HEK293 (cell line): ENCODE measurements at regions not wholly inside any gene's neighbourhood (a gene's known extent, or its start where the extent isn't known, plus 50 kb on each side); places are given as distances from the start of the nearest gene placed in this dataset.

ENCODE experiments used
- CTCF ChIA-PET: fragments of 350-600 bp; formaldehyde crosslinking; extraction: SDS; loops from one replicate; lab custom pipeline; 2021; ENCODE audit warnings: antibody characterized with exemption; lab: Yijun Ruan, JAX
- POLR2A ChIA-PET: fragments of 300-600 bp; formaldehyde crosslinking; extraction: SDS; loops from one replicate; lab custom pipeline; 2020; ENCODE audit warnings: antibody characterized with exemption, inconsistent platforms; lab: Yijun Ruan, JAX
- H3K27ac ChIP-seq: fragments of 200-500 bp; sonication (Bioruptor generic); 2 replicates; pipeline ENCODE4 v1.5.1; 2014; ENCODE audit warnings: low read depth, low read length, control low read depth, inconsistent platforms; ENCODE audit errors: extremely low read depth
- H3K36me3 ChIP-seq, 2 experiments: fragments of 200-500 bp in 1 of 2; sonication (Bioruptor generic) in 1 of 2; 1 replicate in 1 of 2; 2 replicates in 1 of 2; pipeline ENCODE4 v1.5.1; 2014 to 2017; ENCODE audit warnings: inconsistent platforms in 2 of 2, low read length in 2 of 2; ENCODE audit not compliant: control insufficient read depth in 2 of 2, insufficient read depth in 1 of 2
- H3K4me1 ChIP-seq: fragments of 200-500 bp; sonication (Bioruptor generic); 2 replicates; pipeline ENCODE4 v1.5.1; 2014; ENCODE audit warnings: mild to moderate bottlenecking, low read length, inconsistent platforms; ENCODE audit not compliant: control insufficient read depth, insufficient read depth
- H3K4me3 ChIP-seq: 2 replicates; pipeline ENCODE4 v1.5.1; 2011; ENCODE audit warnings: low read depth, mild to moderate bottlenecking, control low read depth, low read length, moderate library complexity
- H3K9me3 ChIP-seq: fragments of 200-500 bp; sonication (Bioruptor generic); 2 replicates; pipeline ENCODE4 v1.5.1; 2014; ENCODE audit warnings: low read depth, low read length, inconsistent platforms; ENCODE audit not compliant: control insufficient read depth, insufficient read depth
- EGR2 ChIP-seq: fragments of 450-650 bp; formaldehyde crosslinking; IDR thresholded peaks from 2 replicates; pipeline ENCODE4 v1.5.1; 2016; ENCODE audit warnings: low read depth, missing biosample characterization, missing genetic modification characterization
- MYNN ChIP-seq: fragments of 450-650 bp; formaldehyde crosslinking; IDR thresholded peaks from 2 replicates; pipeline ENCODE4 v1.5.1; 2016; ENCODE audit warnings: missing biosample characterization, missing genetic modification characterization, borderline replicate concordance
- MZF1 ChIP-seq: fragments of 450-650 bp; formaldehyde crosslinking; IDR thresholded peaks from 2 replicates; pipeline ENCODE4 v1.5.1; 2017; ENCODE audit warnings: missing biosample characterization, missing genetic modification characterization, borderline replicate concordance
- OSR2 ChIP-seq: fragments of 450-650 bp; formaldehyde crosslinking; IDR thresholded peaks from 2 replicates; pipeline ENCODE4 v1.5.1; 2016; ENCODE audit warnings: missing biosample characterization, missing genetic modification characterization
- PRDM10 ChIP-seq: fragments of 450-650 bp; formaldehyde crosslinking; IDR thresholded peaks from 2 replicates; pipeline ENCODE4 v1.5.1; 2016; ENCODE audit warnings: missing biosample characterization, missing genetic modification characterization
- PRDM6 ChIP-seq: fragments of 450-650 bp; formaldehyde crosslinking; IDR thresholded peaks from 2 replicates; pipeline ENCODE4 v1.5.1; 2017; ENCODE audit warnings: missing biosample characterization, missing genetic modification characterization
- RBAK ChIP-seq: fragments of 450-650 bp; formaldehyde crosslinking; IDR thresholded peaks from 2 replicates; pipeline ENCODE4 v1.5.1; 2016; ENCODE audit warnings: missing biosample characterization, missing genetic modification characterization
- SCRT1 ChIP-seq: fragments of 450-650 bp; formaldehyde crosslinking; IDR thresholded peaks from 2 replicates; pipeline ENCODE4 v1.5.1; 2016; ENCODE audit warnings: missing biosample characterization, missing genetic modification characterization, borderline replicate concordance
- YY2 ChIP-seq: fragments of 450-650 bp; formaldehyde crosslinking; IDR thresholded peaks from 2 replicates; pipeline ENCODE4 v1.5.1; 2016; ENCODE audit warnings: missing biosample characterization, missing genetic modification characterization
- ZBTB48 ChIP-seq: fragments of 450-650 bp; formaldehyde crosslinking; IDR thresholded peaks from 2 replicates; pipeline ENCODE4 v1.5.1; 2016; ENCODE audit warnings: missing biosample characterization, missing genetic modification characterization
- ZEB2 ChIP-seq: fragments of 450-650 bp; formaldehyde crosslinking; IDR thresholded peaks from 2 replicates; pipeline ENCODE4 v1.5.1; 2016; ENCODE audit warnings: missing biosample characterization, missing genetic modification characterization
- ZNF114 ChIP-seq: fragments of 450-650 bp; formaldehyde crosslinking; IDR thresholded peaks from 2 replicates; pipeline ENCODE4 v1.5.0; 2017; ENCODE audit warnings: missing biosample characterization, missing genetic modification characterization
- ZNF16 ChIP-seq: fragments of 450-650 bp; formaldehyde crosslinking; IDR thresholded peaks from 2 replicates; pipeline ENCODE4 v1.5.1; 2016; ENCODE audit warnings: low read depth, missing biosample characterization, missing genetic modification characterization
- ZNF19 ChIP-seq: fragments of 450-650 bp; formaldehyde crosslinking; IDR thresholded peaks from 2 replicates; pipeline ENCODE4; 2016; ENCODE audit warnings: missing biosample characterization, missing genetic modification characterization, low read depth
- ZNF211 ChIP-seq: fragments of 450-650 bp; formaldehyde crosslinking; IDR thresholded peaks from 2 replicates; pipeline ENCODE4 v1.5.1; 2016; ENCODE audit warnings: low read depth, missing biosample characterization, missing genetic modification characterization
- ZNF302 ChIP-seq: fragments of 450-650 bp; formaldehyde crosslinking; IDR thresholded peaks from 2 replicates; pipeline ENCODE4 v1.5.1; 2016; ENCODE audit warnings: missing biosample characterization, missing genetic modification characterization, low read depth
- ZNF341 ChIP-seq: fragments of 450-650 bp; formaldehyde crosslinking; IDR thresholded peaks from 2 replicates; pipeline ENCODE4; 2016; ENCODE audit warnings: low read depth, missing biosample characterization, missing genetic modification characterization
- ZNF391 ChIP-seq: fragments of 450-650 bp; formaldehyde crosslinking; IDR thresholded peaks from 2 replicates; pipeline ENCODE4 v1.5.1; 2016; ENCODE audit warnings: low read depth, missing biosample characterization, missing genetic modification characterization, borderline replicate concordance
- ZNF394 ChIP-seq: fragments of 450-650 bp; formaldehyde crosslinking; IDR thresholded peaks from 2 replicates; pipeline ENCODE4 v1.5.1; 2016; ENCODE audit warnings: missing biosample characterization, missing genetic modification characterization, mild to moderate bottlenecking, moderate library complexity, borderline replicate concordance
- ZNF433 ChIP-seq: fragments of 450-650 bp; formaldehyde crosslinking; IDR thresholded peaks from 2 replicates; pipeline ENCODE4 v1.5.1; 2016; ENCODE audit warnings: missing biosample characterization, missing genetic modification characterization, low read depth
- ZNF544 ChIP-seq: fragments of 450-650 bp; formaldehyde crosslinking; IDR thresholded peaks from 2 replicates; pipeline ENCODE4 v1.5.0; 2017; ENCODE audit warnings: missing biosample characterization, missing genetic modification characterization
- ZNF580 ChIP-seq: fragments of 450-650 bp; formaldehyde crosslinking; IDR thresholded peaks from 2 replicates; pipeline ENCODE4 v1.5.1; 2016; ENCODE audit warnings: missing biosample characterization, missing genetic modification characterization
- ZNF600 ChIP-seq: fragments of 450-650 bp; formaldehyde crosslinking; IDR thresholded peaks from 2 replicates; pipeline ENCODE4 v1.5.1; 2016; ENCODE audit warnings: missing biosample characterization, missing genetic modification characterization
- ZNF785 ChIP-seq: fragments of 450-650 bp; formaldehyde crosslinking; IDR thresholded peaks from 2 replicates; pipeline ENCODE4 v1.5.1; 2016; ENCODE audit warnings: missing biosample characterization, missing genetic modification characterization
- ZSCAN18 ChIP-seq: fragments of 450-650 bp; formaldehyde crosslinking; IDR thresholded peaks from 2 replicates; pipeline ENCODE4 v1.5.1; 2016; ENCODE audit warnings: missing biosample characterization, missing genetic modification characterization

- TF ChIP-seq PRDM6 (tag by site-specific recombination) (no peak), EGR2 (tag by site-specific recombination) (no peak)
Observed at GRCh38 chr7:156560696-156561095, 79.9 kb upstream of the RNF32 start (continued).

- no peaks in the 10 kb centered on the region for H3K9me3 ChIP-seq
- ChIA-PET POLR2A (no interaction called here), CTCF (interaction anchor here (0.6 kb wide), 1 partner anchor 424 kb away, joined by 3 read pairs; no protein-coding TSS in a partner anchor)
- H3K4me3 ChIP-seq, result no peak overlapping the region
- TF ChIP-seq ZBTB48 (tag by site-specific recombination) (no peak), RBAK (no peak), ZNF114 (tag by site-specific recombination) (no peak), ZNF211 (tag by site-specific recombination) (no peak), ZEB2 (tag by site-specific recombination) (no peak), ZNF600 (tag by site-specific recombination) (no peak), ZNF580 (tag by site-specific recombination) (no peak), ZNF433 (no peak), ZNF302 (tag by site-specific recombination) (no peak)
- TF ChIP-seq, all 188 proteins: peak for 0
- no peak overlapping the region for H3K27ac ChIP-seq
- no peaks in the 10 kb centered on the region for H3K4me1 ChIP-seq
- no peaks in the 10 kb centered on the region for H3K36me3 ChIP-seq
Observed at GRCh38 chr7:156560075-156560474, 80.5 kb upstream of the RNF32 start.

- POLR2A ChIA-PET, result no interaction called here
- H3K9me3 ChIP-seq, result no peaks in the 10 kb centered on the region
Observed at GRCh38 chr7:156559001-156559400, 81.6 kb upstream of the RNF32 start.

More at GRCh38 chr7:156559001-156559400, 81.6 kb upstream of the RNF32 start:
- CTCF ChIA-PET, result interaction anchor here (0.6 kb wide), 1 partner anchor 49 kb away, joined by 3 read pairs; no protein-coding TSS in a partner anchor
- no peaks in the 10 kb centered on the region for H3K36me3 ChIP-seq
- no peak overlapping the region for H3K4me3 ChIP-seq
- H3K27ac ChIP-seq, result no peak overlapping the region
- no peaks in the 10 kb centered on the region for H3K4me1 ChIP-seq
- TF ChIP-seq ZNF785 (no peak), ZNF341 (tag by site-specific recombination) (no peak), ZNF544 (no peak), OSR2 (tag by site-specific recombination) (no peak), ZSCAN18 (no peak), ZNF16 (tag by site-specific recombination) (no peak), YY2 (tag by site-specific recombination) (no peak), ZNF391 (no peak), MZF1 (tag by site-specific recombination) (no peak), ZNF19 (no peak), PRDM10 (tag by site-specific recombination) (no peak), MYNN (tag by site-specific recombination) (no peak), RBAK (no peak), SCRT1 (no peak), ZNF394 (no peak)
